ENCODE measurements at regions not wholly inside any gene's neighbourhood (a gene's known extent, or its start where the extent isn't known, plus 50 kb on each side); places are given as distances from the start of the nearest gene placed in this dataset.

- Histone ChIP-seq H3K9ac (ENCODE audit: low read length) (no peak overlapping the region), H3K27me3 (ENCODE audit: low read length) (no peaks in the 10 kb centered on the region), H3K9me3 (ENCODE audit: insufficient read depth, low read length) (no peaks in the 10 kb centered on the region), H2AFZ (ENCODE audit: low read depth, low read length, severe bottlenecking) (no peak overlapping the region), H3K36me3 (ENCODE audit: low read length) (no peaks in the 10 kb centered on the region), H3K4me2 (ENCODE audit: low read depth, low read length, poor library complexity, severe bottlenecking) (no peak overlapping the region), H4K20me1 (ENCODE audit: low read depth, low read length) (no peaks in the 10 kb centered on the region), H3F3A (ENCODE audit: insufficient read depth) (no peaks in the 10 kb centered on the region), H3K4me3 (ENCODE audit: insufficient read depth, low read length, poor library complexity, severe bottlenecking) (no peak overlapping the region), H3K79me2 (ENCODE audit: insufficient read depth, low read length) (no peaks in the 10 kb centered on the region), H3K27ac (ENCODE audit: low read depth, low read length) (no peak overlapping the region), H3K9me2 (replicated peaks; ENCODE audit: insufficient read depth, low read length) (no peaks in the 10 kb centered on the region)
- TF ChIP-seq CTCF (IDR thresholded peaks at IDR 0.05; ENCODE audit: insufficient read depth, low read length, poor library complexity, severe bottlenecking): no peak
These were observed 146.9 kb downstream of the RWDD3 start for GRCh38 chr1:95380909-95381308.

GRCh38 chr1:95382000-95382786 is 148.2 kb downstream of the RWDD3 start:
- Histone ChIP-seq H2AFZ (ENCODE audit: low read depth, low read length, severe bottlenecking) (no peak overlapping the region), H3K27ac (ENCODE audit: low read depth, low read length) (no peak overlapping the region), H3K4me3 (ENCODE audit: insufficient read depth, low read length, poor library complexity, severe bottlenecking) (no peak overlapping the region), H3F3A (ENCODE audit: insufficient read depth) (no peaks in the 10 kb centered on the region), H3K9ac (ENCODE audit: low read length) (no peak overlapping the region), H3K4me2 (ENCODE audit: low read depth, low read length, poor library complexity, severe bottlenecking) (no peak overlapping the region), H3K9me3 (ENCODE audit: insufficient read depth, low read length) (no peaks in the 10 kb centered on the region), H3K36me3 (ENCODE audit: low read length) (no peaks in the 10 kb centered on the region), H4K20me1 (ENCODE audit: low read depth, low read length) (no peaks in the 10 kb centered on the region), H3K9me2 (replicated peaks; ENCODE audit: insufficient read depth, low read length) (no peaks in the 10 kb centered on the region), H3K27me3 (ENCODE audit: low read length) (no peaks in the 10 kb centered on the region; the same call in 1 of the 2 replicates), H3K79me2 (ENCODE audit: insufficient read depth, low read length) (no peaks in the 10 kb centered on the region)
- TF ChIP-seq CTCF (IDR thresholded peaks at IDR 0.05; ENCODE audit: insufficient read depth, low read length, poor library complexity, severe bottlenecking): no peak
- TF ChIP-seq EZH2phosphoT487 (conservative IDR thresholded peaks at IDR 0.05; ENCODE audit: low read length): no peak

GRCh38 chr1:95383111-95383510 is 149.1 kb downstream of the RWDD3 start:
- no peak overlapping the region for H3K27ac ChIP-seq (ENCODE audit: low read depth, low read length)

More at GRCh38 chr1:95383111-95383510, 149.1 kb downstream of the RWDD3 start:
- no peaks in the 10 kb centered on the region for H3K9me2 ChIP-seq (replicated peaks; ENCODE audit: insufficient read depth, low read length)
- no peaks in the 10 kb centered on the region; the same call in 1 of the 2 replicates for H3K27me3 ChIP-seq (ENCODE audit: low read length)
- H3K36me3 ChIP-seq (ENCODE audit: low read length): no peaks in the 10 kb centered on the region
- H3K4me2 ChIP-seq (ENCODE audit: low read depth, low read length, poor library complexity, severe bottlenecking): no peak overlapping the region
- TF ChIP-seq CTCF (IDR thresholded peaks at IDR 0.05; ENCODE audit: insufficient read depth, low read length, poor library complexity, severe bottlenecking) (no peak), EZH2phosphoT487 (conservative IDR thresholded peaks at IDR 0.05; ENCODE audit: low read length) (no peak)
- no peaks in the 10 kb centered on the region for H3K9me3 ChIP-seq (ENCODE audit: insufficient read depth, low read length)
- no peaks in the 10 kb centered on the region for H3K79me2 ChIP-seq (ENCODE audit: insufficient read depth, low read length)
- H2AFZ ChIP-seq (ENCODE audit: low read depth, low read length, severe bottlenecking): no peak overlapping the region
- no peak overlapping the region for H3K4me3 ChIP-seq (ENCODE audit: insufficient read depth, low read length, poor library complexity, severe bottlenecking)
- H3K9ac ChIP-seq (ENCODE audit: low read length): no peak overlapping the region
- no peaks in the 10 kb centered on the region for H3F3A ChIP-seq (ENCODE audit: insufficient read depth)
- H4K20me1 ChIP-seq (ENCODE audit: low read depth, low read length): no peaks in the 10 kb centered on the region
